NB4 (cell line): ENCODE measurements at regions not wholly inside any gene's neighbourhood (a gene's known extent, or its start where the extent isn't known, plus 50 kb on each side); places are given as distances from the start of the nearest gene placed in this dataset.

ENCODE experiments used
- POLR2A ChIP-seq: IDR thresholded peaks from 2 replicates; pipeline ENCODE4 v1.6.1; 2011; ENCODE audit warnings: mild to moderate bottlenecking; ENCODE audit not compliant: insufficient read length; ENCODE audit errors: extremely low read depth
- TF ChIP-seq, protein P1 (sequence below): IDR thresholded peaks from one replicate; pipeline ENCODE4 v1.5.1; 2012; ENCODE audit warnings: low read depth, low read length

DNA sequence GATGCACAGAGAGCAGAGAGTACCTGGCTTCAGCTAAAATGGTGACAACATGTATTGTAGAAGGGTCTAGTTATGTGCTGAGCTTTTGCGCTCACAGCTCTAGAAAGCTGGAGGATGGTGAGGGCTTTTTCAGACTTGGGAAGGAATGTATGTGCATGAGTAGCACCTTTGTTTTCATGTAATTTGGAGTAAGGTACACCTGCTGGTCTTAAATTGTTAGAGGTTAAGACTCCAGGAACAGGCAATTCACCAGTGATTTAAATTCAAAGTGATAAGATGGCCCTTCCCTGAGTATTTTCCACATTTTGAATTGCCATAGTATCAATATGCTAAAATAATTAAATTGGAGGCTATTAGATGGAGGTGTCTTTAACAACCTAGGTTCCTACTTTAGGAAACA lies 436.4 kb upstream of the GOLIM4 start:
- TF ChIP-seq POLR2A = no peak
- TF ChIP-seq, protein P1, sequence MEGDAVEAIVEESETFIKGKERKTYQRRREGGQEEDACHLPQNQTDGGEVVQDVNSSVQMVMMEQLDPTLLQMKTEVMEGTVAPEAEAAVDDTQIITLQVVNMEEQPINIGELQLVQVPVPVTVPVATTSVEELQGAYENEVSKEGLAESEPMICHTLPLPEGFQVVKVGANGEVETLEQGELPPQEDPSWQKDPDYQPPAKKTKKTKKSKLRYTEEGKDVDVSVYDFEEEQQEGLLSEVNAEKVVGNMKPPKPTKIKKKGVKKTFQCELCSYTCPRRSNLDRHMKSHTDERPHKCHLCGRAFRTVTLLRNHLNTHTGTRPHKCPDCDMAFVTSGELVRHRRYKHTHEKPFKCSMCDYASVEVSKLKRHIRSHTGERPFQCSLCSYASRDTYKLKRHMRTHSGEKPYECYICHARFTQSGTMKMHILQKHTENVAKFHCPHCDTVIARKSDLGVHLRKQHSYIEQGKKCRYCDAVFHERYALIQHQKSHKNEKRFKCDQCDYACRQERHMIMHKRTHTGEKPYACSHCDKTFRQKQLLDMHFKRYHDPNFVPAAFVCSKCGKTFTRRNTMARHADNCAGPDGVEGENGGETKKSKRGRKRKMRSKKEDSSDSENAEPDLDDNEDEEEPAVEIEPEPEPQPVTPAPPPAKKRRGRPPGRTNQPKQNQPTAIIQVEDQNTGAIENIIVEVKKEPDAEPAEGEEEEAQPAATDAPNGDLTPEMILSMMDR = no peak
